OCI-LY3 (cell line): ENCODE measurements at regions not wholly inside any gene's neighbourhood (a gene's known extent, or its start where the extent isn't known, plus 50 kb on each side); places are given as distances from the start of the nearest gene placed in this dataset.

Source experiments
- CTCF ChIP-seq: fragments of 200-600, 300-600 bp; sonication (generic); IDR thresholded peaks from 2 replicates; pipeline ENCODE4 v1.5.1; 2014; ENCODE audit warnings: antibody characterized with exemption, low read length, low read depth
- EZH2phosphoT487 ChIP-seq: fragments of 200-600 bp; shearing (Covaris generic); IDR thresholded peaks from 2 replicates; pipeline ENCODE4 v1.6.1; 2018; ENCODE audit warnings: antibody characterized with exemption, mixed run types, low read depth

GRCh38 chr3:59433546-59433945 is 383.7 kb upstream of the CFAP20DC start:
- TF ChIP-seq CTCF (no peak), EZH2phosphoT487 (no peak)
